ENCODE measurements at regions not wholly inside any gene's neighbourhood (a gene's known extent, or its start where the extent isn't known, plus 50 kb on each side); places are given as distances from the start of the nearest gene placed in this dataset.
"Not testable (repeated sequence)": the region's sequence is repeated elsewhere in the genome, so short reads cannot be mapped to it uniquely, and the experiment has no call there.

DNA sequence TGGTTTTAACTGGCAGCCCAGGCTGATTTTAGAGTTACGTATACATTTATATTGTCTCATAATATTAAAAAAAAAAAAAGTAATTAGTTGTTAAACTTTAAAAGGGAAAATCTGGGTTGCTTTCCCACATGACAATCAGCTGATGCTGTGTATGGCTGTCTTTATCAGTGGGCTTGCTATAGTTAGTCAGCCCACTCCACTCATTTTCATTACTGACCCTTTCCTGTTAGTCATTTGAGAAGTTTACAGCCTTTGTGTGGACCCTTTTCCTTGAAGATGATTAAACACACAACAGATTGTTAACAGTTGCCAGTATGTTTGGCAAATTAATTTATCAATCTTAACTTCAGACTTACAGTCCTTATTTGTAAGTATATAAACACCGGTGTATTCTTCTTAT is 164.5 kb upstream of the AGR3 start:
- DNase-seq (ENCODE audit: low read depth in 2 of 3, low spot score in 1 of 3): no peak

DNA sequence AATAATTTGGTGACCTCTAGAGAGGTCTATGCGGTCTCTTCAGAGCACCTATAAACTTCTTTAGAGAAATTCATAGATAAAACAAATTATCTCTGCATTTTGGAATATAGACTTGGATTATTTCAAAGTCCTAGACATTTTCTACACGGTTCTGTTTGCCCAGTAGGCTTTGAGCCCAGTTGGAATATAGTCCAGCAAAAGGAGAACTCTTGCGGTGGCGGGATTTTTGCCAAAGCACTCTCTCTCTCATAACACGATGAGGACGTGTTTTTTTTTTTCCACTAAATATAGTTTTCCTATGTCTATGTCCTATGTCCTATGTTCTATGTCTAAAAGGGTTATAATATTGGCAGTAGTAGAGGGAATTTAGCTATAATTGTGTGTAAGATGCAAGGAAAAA is 164.9 kb upstream of the AGR3 start:
- DNase-seq (ENCODE audit: low read depth in 2 of 3, low spot score in 1 of 3): no peak

DNA sequence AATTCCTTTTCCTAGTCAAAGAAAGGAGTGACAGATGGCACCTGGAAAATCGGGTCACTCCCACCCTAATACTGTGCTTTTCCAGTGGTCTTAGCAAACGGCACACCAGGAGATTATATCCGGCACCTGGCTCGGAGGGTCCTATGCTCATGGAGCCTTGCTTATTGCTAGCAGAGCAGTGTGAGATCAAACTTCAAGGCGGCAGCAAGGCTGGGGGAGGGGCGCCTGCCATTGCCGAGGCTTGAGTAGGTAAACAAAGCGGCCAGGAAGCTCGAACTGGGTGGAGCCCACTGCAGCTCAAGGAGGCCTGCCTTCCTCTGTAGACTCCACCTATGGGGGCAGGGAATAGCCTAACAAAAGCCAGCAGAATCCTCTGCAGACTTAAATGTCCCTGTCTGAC is 171.4 kb upstream of the AGR3 start:
- not testable (repeated sequence) for DNase-seq (ENCODE audit: low read depth in 2 of 3, low spot score in 1 of 3)

DNA sequence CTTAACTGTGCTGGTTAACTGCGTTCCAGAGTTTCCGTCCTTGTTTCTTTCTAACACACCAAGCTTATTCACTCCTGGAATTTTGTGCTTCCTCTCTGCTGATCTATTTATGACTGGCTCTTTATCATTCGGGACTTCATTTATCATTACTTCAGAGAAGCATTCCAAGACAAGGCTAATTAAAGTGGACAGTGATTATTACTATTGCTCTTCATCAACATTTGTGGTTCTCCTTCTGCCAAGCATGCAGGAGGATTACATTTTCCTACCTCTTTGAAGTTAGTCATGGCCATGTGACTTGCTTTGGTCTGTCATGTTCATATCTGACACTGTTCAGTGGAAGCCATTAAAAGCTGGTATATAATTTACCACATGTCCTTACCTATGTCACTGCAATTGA is 172.4 kb upstream of the AGR3 start:
- no peak for DNase-seq (ENCODE audit: low read depth in 2 of 3, low spot score in 1 of 3)

DNA sequence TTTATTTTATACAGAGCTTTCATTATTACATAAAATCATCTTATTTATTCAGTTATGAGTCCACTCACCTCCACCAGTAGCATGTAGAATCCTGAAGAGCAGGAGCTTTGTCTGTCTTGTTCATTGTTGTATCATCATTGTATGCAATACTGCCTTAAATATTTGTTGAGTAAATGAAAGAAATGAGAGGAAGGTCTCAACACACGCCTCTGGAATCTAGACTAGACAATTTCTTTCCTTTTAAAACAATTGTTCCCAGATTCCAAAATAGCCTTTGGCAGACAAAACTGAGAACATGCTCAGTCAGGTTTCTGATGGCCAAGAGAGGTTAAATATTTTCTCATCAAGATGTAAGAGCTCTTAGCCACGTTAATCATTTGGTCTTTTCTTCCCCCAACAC is 173.1 kb upstream of the AGR3 start:
- DNase-seq (ENCODE audit: low read depth in 2 of 3, low spot score in 1 of 3): no peak

DNA sequence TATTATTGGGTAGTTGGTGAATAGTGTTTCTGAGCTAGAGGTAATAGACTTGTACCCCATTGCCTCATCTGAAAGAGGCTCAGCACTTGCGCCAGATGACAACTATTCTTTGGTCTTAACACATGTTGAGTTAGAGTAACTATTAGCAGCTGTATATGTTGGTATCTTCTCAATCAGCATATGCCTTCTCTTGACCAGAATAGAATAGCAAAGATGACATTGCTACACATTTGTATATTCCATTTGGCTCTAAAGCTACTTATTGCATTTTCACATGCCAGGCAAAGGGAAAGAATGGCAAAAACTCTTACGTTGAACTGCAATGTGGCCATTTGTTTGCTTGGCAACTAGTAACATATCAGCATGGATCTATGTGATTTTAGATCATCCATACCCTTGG is 173.8 kb upstream of the AGR3 start:
- no peak for DNase-seq (ENCODE audit: low read depth in 2 of 3, low spot score in 1 of 3)

DNA sequence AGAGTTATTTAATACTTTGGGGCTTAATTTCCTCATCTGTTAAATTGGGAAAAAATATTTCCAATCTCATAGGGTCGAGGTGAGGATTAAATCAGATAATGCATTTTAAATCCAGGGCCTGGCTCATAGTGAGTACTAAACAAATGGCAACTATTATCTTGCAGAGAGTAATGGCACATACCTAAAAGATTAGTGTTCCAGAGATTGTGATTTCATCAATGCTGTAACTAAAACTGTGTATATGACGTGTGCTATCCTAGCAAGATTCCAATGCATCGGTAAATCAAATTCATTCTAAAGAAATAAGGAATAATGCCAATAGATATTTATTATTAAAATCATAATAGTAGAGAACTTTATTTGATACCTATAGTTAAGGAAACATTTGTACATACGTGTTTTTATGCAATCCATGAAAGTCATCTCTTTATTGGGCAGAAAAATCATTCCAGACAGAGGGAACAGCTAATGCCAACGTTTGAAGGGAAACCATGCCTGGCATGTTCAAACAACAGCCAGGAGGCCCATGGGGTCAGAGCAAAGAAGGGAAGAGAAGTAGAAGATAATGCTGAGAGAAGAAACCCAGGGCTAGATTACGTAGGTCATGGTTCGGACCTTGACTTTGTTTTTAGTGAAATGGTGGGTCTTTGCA is 174.8 kb upstream of the AGR3 start:
- DNase-seq (ENCODE audit: low read depth in 2 of 3, low spot score in 1 of 3): no peak

DNA sequence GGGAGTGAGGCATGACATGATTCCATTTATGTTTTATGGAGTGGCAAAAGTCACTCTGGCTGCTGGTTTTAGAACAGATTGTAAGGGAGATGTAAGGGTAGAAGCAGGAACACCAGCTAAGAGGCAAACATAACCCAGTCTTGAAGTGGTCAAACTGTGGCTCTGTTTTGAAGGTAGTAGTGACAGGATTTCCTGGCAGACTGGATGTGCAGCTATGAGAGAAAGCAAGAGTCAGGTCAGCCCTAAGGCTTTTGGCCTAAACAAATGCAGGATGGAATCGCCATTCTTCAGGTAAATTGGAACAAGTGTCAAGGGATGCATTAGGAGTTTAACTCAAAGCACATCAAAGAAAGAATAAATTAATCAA is 175.3 kb upstream of the AGR3 start:
- DNase-seq (ENCODE audit: low read depth in 2 of 3, low spot score in 1 of 3): no peak

DNA sequence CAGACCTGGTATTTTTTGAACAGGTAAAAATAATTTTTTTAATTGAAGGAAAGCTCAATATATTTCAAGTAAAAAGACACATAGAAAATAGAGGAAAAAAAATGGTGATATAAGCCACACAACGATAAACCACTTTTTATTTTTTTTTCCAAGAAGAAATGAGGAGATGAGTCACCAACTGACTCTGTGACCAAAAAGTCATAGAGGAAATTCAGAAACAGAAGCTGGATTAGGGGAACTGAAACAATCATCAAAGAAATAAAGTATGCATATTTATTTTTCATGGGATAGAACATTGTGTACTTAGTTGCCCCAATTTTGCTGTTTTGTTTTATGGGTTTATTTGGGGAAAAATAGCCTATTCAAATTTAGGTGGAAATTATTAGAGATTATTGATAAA is 176.8 kb upstream of the AGR3 start:
- no peak for DNase-seq (ENCODE audit: low read depth in 2 of 3, low spot score in 1 of 3)

DNA sequence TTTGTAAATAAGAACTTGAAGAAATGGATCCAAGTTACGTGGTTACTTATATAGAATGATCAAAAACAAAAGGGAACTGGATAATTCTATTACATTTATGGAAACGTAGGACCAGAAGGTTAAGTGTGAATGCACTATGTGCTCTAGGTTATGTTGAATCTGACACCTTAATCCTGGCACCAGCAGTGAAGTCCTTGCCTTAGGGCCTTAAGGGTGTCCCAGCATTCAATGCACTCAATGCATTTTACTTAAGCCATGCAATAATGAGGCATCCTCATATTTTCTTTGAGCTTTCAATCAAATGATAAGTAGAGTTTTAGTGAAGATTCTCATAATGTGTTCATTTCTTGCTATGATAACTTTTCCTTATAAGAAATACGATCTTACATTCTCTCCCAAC is 178.3 kb upstream of the AGR3 start:
- no peak for DNase-seq (ENCODE audit: low read depth in 2 of 3, low spot score in 1 of 3)

DNA sequence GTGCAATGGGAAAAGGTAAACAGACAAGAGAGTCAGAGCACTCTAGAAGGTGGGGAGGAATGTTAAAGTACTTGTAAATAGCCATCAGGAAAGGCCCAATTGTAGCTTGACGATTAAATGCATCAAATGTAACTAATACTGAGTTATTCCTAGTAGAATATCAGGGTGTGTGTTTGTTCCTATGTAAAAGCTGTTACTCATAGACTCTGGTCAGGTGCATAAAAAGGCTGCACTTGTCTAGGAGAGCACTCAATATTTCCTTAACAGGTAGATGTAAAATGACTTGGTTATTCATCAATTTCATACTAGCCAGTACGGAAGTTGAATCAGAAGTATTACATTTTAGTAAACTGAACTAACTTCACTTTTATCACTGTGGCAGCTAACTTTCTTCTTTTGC is 179.7 kb upstream of the AGR3 start:
- no peak for DNase-seq (ENCODE audit: low read depth in 2 of 3, low spot score in 1 of 3)

DNA sequence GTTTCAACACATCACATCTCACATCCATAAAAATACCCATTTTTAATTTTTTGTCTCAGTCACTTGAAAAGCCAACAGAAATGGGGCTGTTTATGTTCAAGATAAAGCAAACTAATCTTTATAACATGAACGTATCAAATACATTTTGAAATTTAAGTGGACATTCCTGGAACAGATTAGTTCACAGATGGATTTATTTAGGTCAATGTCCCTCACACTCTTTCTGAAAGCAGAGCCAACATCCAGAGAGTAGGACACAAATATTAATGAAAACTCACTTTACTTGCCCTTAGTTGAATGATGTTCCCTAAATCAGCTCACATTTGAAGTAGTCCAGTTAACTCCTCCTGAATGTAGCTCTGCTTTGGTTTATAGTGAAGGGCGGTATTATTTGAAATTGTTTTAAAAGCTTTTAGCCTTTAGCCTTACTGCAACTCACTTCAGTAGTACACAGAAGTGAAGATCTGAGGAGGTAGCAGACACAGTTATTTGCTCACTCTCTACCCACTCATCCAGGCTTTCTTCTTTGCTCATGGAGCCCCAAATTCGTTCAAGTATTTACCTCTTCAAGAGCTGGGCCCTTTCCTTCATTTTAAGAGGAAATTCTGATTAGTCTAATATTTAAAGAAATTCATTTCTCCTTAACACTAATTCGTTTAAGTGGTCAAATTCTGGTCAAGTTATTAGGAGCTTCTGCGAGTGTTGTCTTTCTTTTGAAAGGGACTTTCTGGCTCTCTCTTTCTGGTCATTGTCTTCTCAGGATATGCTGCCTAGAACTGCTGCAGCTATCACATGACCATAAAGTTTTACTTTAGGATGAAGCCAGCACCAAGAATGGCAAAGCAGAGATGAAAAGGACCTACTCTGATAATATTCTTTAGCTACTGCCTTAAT is 180.6 kb upstream of the AGR3 start:
- no peak for DNase-seq (ENCODE audit: low read depth in 2 of 3, low spot score in 1 of 3)

DNA sequence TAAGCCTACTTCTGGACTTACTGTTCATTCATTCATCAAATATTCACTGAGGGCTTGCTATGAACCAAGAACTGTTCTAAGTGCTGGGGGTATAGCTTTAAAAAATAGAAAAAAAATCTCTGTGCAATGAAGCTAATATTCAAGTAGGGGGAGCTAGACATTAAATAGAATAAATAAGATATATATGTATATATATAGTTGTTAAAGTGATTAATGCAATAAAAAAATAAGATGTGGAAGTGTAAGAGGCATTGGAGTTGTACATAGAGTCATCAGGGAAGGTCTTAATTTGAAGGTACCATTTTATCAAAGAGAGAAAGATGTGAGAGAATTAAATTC is 181.2 kb upstream of the AGR3 start:
- no peak for DNase-seq (ENCODE audit: low read depth in 2 of 3, low spot score in 1 of 3)

DNA sequence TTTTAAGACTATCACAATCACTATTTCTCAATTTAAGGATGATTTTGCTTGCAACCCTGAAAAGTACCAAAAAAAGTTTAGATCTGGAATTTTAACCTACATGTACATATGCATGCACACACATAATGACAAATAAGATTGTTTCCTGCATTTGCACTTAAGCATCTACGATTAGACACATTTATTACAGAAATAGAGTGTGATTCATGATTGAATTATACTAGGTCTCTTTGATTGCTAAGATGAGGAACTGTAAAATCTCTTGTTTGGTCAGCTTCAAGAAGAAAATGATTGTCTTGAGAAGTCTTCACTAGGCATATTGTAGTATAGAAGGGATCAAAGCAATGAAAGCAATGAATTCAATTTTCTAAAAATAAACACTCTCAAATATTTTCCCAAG is 185.9 kb upstream of the AGR3 start:
- no peak for DNase-seq (ENCODE audit: low read depth in 2 of 3, low spot score in 1 of 3)

DNA sequence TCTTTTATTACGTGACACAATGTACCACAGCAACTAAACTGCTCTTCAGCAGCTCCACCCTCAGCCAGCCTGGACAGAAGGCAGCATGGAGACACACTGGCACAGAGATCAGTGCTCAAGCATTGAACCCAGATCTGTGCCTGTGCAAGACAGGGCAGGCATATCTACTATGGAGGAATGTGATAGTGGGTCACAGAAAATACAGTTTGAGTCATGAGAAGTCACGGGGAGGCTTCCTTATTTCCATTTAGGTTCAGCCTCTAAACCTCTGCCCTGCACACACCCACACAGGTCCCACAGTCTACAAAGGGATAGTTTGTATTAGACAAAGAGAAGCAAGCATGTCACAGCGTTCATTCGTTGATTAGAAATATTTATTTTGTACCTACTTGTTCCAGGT is 187.4 kb upstream of the AGR3 start:
- DNase-seq (ENCODE audit: low read depth in 2 of 3, low spot score in 1 of 3): peak in 1 of 3 donors; percentile 2

DNA sequence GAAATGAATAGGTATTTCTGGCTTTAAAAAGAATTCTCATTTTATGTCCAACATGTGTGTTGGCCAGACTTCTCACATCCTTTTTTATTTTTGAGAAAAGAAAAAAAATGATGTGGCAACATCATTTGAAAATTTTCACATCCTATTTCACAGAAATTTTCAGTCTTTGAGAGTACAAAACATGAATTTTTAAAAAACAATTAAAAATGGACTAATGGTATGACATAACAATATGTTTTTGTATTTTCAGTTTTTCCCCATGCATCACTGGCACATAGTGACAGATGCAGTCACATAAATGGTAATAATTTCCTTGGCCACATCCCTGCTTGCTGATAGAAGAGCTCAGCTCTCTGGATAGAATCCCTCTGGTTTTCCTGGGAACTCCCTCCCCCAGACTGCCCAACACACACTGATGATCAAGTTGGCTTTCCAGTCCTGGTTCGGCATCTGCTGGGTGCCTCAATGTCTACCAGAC is 188.5 kb upstream of the AGR3 start:
- no peak for DNase-seq (ENCODE audit: low read depth in 2 of 3, low spot score in 1 of 3)

DNA sequence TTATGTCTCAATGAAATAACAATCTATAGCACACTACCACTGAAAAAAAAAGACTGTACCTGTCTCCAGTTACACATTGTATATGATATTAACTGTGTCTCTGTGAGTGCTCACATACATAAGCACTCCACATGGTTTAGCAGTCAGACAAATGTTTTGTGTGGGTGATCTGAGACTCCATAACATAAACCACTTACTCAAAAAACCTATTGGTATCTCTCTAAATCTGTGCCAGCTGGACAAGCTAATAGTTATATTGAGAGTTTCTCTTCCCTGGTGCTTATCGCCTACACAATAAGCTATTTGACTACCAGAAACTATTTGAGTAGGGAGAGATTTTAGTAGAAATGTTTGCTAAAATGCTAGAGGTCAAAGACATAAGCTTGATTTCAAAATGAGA is 190.1 kb upstream of the AGR3 start:
- DNase-seq (ENCODE audit: low read depth in 2 of 3, low spot score in 1 of 3): no peak

DNA sequence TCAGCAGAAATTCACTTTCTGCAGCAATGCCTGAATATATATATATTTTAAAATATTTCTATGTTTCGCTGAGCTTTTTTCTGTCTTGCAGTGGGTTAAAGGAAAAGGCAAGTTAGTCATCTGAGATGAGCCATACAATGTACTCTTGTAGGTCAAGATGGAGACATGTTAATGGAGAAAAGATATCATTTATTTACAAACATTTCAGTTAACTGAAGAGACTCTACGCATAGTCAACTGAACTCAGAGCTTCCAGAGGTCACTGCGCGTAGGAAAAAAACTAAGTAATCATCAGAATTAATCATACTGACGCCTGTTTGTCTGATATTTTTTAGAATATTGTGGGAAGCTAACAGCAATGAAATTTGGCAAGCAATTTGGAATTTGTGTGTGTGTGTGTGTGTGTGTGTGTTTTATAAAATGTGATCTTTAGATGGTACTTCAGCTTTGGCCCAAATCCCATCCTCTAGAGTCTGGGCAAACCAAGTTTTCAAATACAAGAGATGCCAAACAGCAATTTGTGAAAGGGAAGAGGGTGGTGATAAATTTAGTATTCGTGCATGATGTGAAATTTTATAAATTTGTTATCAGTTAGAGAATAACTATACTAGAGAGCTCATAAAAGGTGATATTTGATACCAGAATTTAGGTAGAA is 193.9 kb upstream of the AGR3 start:
- no peak for DNase-seq (ENCODE audit: low read depth in 2 of 3, low spot score in 1 of 3)

DNA sequence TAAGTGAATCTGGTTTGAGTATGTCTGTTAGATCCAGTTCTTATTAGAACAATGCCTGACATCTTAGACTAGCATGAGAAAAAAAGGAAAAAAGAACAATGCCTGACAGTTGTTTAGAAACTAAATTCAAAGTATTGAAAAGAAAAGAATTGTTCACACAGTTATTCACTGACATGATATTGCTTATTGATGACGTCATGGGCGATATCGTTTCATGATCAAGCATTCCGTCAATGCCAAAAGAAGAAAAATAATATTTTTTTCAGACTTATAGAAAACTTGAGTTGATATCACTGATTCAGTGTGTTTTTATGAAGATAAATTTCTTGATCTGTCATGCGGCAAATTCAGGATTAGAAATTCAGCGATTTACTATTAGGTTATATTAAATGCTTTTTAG is 196.5 kb upstream of the AGR3 start:
- no peak for DNase-seq (ENCODE audit: low read depth in 2 of 3, low spot score in 1 of 3)

DNA sequence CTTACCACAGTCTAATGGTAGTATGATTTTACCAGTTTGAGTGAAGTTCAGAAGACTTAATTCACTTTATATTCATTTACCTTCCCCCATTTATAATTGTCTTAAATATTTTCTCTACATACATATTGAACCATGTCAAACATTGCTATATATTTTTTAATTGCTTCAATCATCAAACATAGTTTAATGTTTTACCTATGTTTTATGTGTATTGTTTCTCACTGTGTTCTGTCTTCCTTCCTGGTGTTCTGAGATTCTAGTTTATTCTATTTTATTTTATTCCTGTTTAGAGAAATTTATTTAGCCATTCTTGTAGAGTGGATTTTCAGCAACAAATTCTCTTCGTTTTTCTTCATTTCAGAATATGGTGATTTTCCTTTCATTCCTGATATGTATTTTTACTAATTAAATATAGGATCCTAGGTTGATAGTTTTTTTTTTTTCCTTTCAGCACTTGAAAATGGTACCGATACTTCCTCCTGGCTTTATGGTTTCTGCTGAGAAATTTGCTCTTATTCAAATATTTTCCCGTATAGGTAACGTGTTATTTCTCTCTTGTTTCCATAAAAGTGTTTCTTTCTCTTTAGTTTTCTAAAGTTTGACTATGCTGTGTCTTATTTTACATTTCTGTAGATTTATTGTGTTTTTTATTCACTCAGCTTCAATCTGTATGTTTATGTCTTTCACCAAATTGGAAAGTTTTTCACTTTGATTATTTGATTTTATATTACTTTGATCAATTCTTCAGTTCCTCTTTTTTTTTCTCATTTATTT is 201.8 kb upstream of the AGR3 start:
- DNase-seq (ENCODE audit: low read depth in 2 of 3, low spot score in 1 of 3): no peak

DNA sequence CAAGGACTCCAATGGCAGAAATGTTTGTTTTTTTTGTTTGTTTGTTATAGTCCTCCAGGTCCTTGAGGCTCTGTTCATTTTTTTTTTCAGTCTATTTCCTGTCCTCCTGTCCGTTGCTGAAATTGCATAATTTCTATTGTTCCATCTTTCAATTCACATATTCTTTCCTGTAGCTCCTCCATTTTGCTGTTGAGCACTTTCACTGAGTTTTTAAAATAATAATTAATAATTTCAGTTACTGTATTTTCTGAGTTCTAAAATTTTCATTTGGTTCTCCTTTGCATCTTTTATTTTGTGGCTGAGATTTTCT is 202.3 kb upstream of the AGR3 start:
- DNase-seq (ENCODE audit: low read depth in 2 of 3, low spot score in 1 of 3): no peak

DNA sequence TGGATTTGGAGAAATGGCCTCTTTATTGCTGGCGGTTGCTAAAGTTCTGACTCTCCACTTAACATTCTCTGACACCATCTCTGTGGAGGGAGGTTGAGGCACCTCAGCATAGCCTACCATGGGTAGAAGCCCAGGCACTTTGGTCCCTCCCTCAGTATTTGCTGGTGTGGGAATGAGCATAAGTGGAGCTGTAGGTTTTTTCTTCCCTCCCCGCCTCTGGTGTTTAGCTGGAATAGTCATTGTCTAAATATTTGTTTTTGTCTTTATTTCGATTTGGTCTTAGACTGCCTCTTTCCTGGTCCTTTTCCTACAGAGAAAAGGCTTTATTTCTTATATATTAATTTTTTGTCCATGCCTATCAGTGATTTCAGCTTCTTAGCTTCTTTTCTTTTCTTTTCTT is 203.4 kb upstream of the AGR3 start:
- no peak for DNase-seq (ENCODE audit: low read depth in 2 of 3, low spot score in 1 of 3)
